ENCODE measurements at regions not wholly inside any gene's neighbourhood (a gene's known extent, or its start where the extent isn't known, plus 50 kb on each side); places are given as distances from the start of the nearest gene placed in this dataset.

- TF ChIP-seq, protein P1, sequence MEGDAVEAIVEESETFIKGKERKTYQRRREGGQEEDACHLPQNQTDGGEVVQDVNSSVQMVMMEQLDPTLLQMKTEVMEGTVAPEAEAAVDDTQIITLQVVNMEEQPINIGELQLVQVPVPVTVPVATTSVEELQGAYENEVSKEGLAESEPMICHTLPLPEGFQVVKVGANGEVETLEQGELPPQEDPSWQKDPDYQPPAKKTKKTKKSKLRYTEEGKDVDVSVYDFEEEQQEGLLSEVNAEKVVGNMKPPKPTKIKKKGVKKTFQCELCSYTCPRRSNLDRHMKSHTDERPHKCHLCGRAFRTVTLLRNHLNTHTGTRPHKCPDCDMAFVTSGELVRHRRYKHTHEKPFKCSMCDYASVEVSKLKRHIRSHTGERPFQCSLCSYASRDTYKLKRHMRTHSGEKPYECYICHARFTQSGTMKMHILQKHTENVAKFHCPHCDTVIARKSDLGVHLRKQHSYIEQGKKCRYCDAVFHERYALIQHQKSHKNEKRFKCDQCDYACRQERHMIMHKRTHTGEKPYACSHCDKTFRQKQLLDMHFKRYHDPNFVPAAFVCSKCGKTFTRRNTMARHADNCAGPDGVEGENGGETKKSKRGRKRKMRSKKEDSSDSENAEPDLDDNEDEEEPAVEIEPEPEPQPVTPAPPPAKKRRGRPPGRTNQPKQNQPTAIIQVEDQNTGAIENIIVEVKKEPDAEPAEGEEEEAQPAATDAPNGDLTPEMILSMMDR (IDR thresholded peaks at IDR 0.05; ENCODE audit: insufficient read depth, low read length, poor library complexity, severe bottlenecking): no peak
- TF ChIP-seq EZH2phosphoT487 (conservative IDR thresholded peaks at IDR 0.05; ENCODE audit: low read length): no peak
Observed at GRCh38 chrX:42577936-42578470, 200.0 kb downstream of the PPP1R2C start.

All from SU-DHL-6 (cell line).